Spleen (tissue), 7 donors: ENCODE measurements at regions not wholly inside any gene's neighbourhood (a gene's known extent, or its start where the extent isn't known, plus 50 kb on each side); places are given as distances from the start of the nearest gene placed in this dataset.

Source experiments
- POLR2A ChIP-seq, 3 donors: fragments of 450-650 bp; IDR thresholded peaks; one replicate each; pipeline ENCODE4 v1.5.1; 2017; ENCODE audit warnings: antibody characterized with exemption in 3 of 3, mild to moderate bottlenecking in 1 of 3
- POLR2AphosphoS5 ChIP-seq, 3 donors: sonication (generic); formaldehyde crosslinking; IDR thresholded peaks; one replicate each; pipeline ENCODE4 v1.5.1; 2017; ENCODE audit warnings: antibody characterized with exemption in 3 of 3
- TF ChIP-seq, protein P1 (sequence below), 11 experiments: fragments of 200-600 bp in 7 of 11; fragments of 450-650 bp in 4 of 11; sonication (generic) in 4 of 11; IDR thresholded peaks in 8 of 11; conservative IDR thresholded peaks in 3 of 11; 1 replicate in 7 of 11; 2 replicates in 4 of 11; pipeline versions ENCODE4 v1.4.0 to v1.8.0; 2016 to 2021; ENCODE audit warnings: antibody characterized with exemption in 11 of 11, inconsistent platforms in 4 of 11, mild to moderate bottlenecking in 1 of 11
- donor health status: DM: no; HTN: no; CAD: no; lungs with moderate emphysema.
- donor health status: DM: no; HTN: no; CAD: no.
- donor health status: DM: no; HTN: no; CAD: no.

GRCh38 chr6:99789767-99790166 is 183.1 kb downstream of the PRDM13 start:
- TF ChIP-seq POLR2A (IDR thresholded peaks at IDR 0.05) (no peak), POLR2AphosphoS5 (IDR thresholded peaks at IDR 0.05) (no peak)
- TF ChIP-seq, protein P1, sequence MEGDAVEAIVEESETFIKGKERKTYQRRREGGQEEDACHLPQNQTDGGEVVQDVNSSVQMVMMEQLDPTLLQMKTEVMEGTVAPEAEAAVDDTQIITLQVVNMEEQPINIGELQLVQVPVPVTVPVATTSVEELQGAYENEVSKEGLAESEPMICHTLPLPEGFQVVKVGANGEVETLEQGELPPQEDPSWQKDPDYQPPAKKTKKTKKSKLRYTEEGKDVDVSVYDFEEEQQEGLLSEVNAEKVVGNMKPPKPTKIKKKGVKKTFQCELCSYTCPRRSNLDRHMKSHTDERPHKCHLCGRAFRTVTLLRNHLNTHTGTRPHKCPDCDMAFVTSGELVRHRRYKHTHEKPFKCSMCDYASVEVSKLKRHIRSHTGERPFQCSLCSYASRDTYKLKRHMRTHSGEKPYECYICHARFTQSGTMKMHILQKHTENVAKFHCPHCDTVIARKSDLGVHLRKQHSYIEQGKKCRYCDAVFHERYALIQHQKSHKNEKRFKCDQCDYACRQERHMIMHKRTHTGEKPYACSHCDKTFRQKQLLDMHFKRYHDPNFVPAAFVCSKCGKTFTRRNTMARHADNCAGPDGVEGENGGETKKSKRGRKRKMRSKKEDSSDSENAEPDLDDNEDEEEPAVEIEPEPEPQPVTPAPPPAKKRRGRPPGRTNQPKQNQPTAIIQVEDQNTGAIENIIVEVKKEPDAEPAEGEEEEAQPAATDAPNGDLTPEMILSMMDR (IDR thresholded peaks at IDR 0.05 in 8 of 11, conservative IDR thresholded peaks at IDR 0.05 in 3 of 11) = no peak
